Loucy (cell line): ENCODE measurements at regions not wholly inside any gene's neighbourhood (a gene's known extent, or its start where the extent isn't known, plus 50 kb on each side); places are given as distances from the start of the nearest gene placed in this dataset.

Experiments used
- H2AFZ ChIP-seq: fragments of 200-600 bp; sonication (generic); 2 replicates; pipeline ENCODE4 v1.6.0; 2016; ENCODE audit warnings: antibody characterized with exemption, mild to moderate bottlenecking, low read length, moderate library complexity
- H3F3A ChIP-seq: fragments of 200-600 bp; 2 replicates; pipeline ENCODE4 v1.6.0; 2016; ENCODE audit warnings: antibody characterized with exemption, low read depth, mild to moderate bottlenecking
- H3K27me3 ChIP-seq: fragments of 200-600 bp; sonication (generic); 2 replicates; pipeline ENCODE4 v1.6.1; 2014; ENCODE audit warnings: low read length, mild to moderate bottlenecking; ENCODE audit not compliant: insufficient read depth, poor library complexity, severe bottlenecking
- H3K36me3 ChIP-seq: fragments of 200-600 bp; sonication (generic); 2 replicates; pipeline ENCODE4 v1.6.1; 2016; ENCODE audit warnings: low read length; ENCODE audit not compliant: insufficient read depth
- H3K4me1 ChIP-seq: fragments of 200-600 bp; sonication (generic); 2 replicates; pipeline ENCODE4 v1.5.1; 2014; ENCODE audit warnings: low read length, mild to moderate bottlenecking; ENCODE audit not compliant: insufficient read depth, poor library complexity, severe bottlenecking
- H3K4me2 ChIP-seq: fragments of 200-600 bp; sonication (generic); 2 replicates; pipeline ENCODE4 v1.6.0; 2014; ENCODE audit warnings: antibody characterized with exemption, low read length, low read depth, mild to moderate bottlenecking; ENCODE audit not compliant: poor library complexity, severe bottlenecking
- H3K4me3 ChIP-seq: fragments of 200-600 bp; sonication (generic); 2 replicates; pipeline ENCODE4 v1.5.1; 2014; ENCODE audit warnings: low read length, mild to moderate bottlenecking, mixed read lengths; ENCODE audit not compliant: poor library complexity, severe bottlenecking
- H3K79me2 ChIP-seq: fragments of 200-600 bp; sonication (generic); 2 replicates; pipeline ENCODE4 v1.6.1; 2014; ENCODE audit warnings: low read length; ENCODE audit not compliant: insufficient read depth
- H3K9ac ChIP-seq: fragments of 200-600 bp; sonication (generic); 2 replicates; pipeline ENCODE4 v1.6.0; 2014; ENCODE audit warnings: mild to moderate bottlenecking, low read depth, low read length, moderate library complexity; ENCODE audit not compliant: poor library complexity, severe bottlenecking
- H3K9me2 ChIP-seq: fragments of 200-600 bp; sonication (generic); replicated peaks from 2 replicates; pipeline ENCODE4 v1.6.1; 2016; ENCODE audit warnings: low read depth, low read length, mixed read lengths
- H3K9me3 ChIP-seq: fragments of 200-600 bp; sonication (generic); 2 replicates; pipeline ENCODE4 v1.6.1; 2014; ENCODE audit warnings: mild to moderate bottlenecking, antibody characterized with exemption, low read length, low read depth; ENCODE audit not compliant: insufficient read depth
- H4K20me1 ChIP-seq: fragments of 200-600 bp; sonication (generic); 2 replicates; pipeline ENCODE4 v1.6.0; 2014; ENCODE audit warnings: antibody characterized with exemption, low read length, mild to moderate bottlenecking; ENCODE audit not compliant: insufficient read depth, poor library complexity, severe bottlenecking
- EZH2phosphoT487 ChIP-seq: fragments of 200-600 bp; IDR thresholded peaks from 2 replicates; pipeline ENCODE4 v1.6.1; 2018; ENCODE audit warnings: antibody characterized with exemption, mild to moderate bottlenecking, moderate library complexity, borderline replicate concordance
- TF ChIP-seq, protein P1 (sequence below): fragments of 200-600 bp; sonication (generic); conservative IDR thresholded peaks from 2 replicates; pipeline ENCODE4 v1.5.1; 2014; ENCODE audit warnings: mild to moderate bottlenecking, antibody characterized with exemption, low read length

- no peaks in the 10 kb centered on the region for H3K27me3 ChIP-seq
- H3K79me2 ChIP-seq = no peaks in the 10 kb centered on the region
- H3K36me3 ChIP-seq = no peaks in the 10 kb centered on the region
- no peak overlapping the region for H3K4me2 ChIP-seq
- no peak overlapping the region for H2AFZ ChIP-seq
- no peak for TF ChIP-seq EZH2phosphoT487
- TF ChIP-seq, protein P1, sequence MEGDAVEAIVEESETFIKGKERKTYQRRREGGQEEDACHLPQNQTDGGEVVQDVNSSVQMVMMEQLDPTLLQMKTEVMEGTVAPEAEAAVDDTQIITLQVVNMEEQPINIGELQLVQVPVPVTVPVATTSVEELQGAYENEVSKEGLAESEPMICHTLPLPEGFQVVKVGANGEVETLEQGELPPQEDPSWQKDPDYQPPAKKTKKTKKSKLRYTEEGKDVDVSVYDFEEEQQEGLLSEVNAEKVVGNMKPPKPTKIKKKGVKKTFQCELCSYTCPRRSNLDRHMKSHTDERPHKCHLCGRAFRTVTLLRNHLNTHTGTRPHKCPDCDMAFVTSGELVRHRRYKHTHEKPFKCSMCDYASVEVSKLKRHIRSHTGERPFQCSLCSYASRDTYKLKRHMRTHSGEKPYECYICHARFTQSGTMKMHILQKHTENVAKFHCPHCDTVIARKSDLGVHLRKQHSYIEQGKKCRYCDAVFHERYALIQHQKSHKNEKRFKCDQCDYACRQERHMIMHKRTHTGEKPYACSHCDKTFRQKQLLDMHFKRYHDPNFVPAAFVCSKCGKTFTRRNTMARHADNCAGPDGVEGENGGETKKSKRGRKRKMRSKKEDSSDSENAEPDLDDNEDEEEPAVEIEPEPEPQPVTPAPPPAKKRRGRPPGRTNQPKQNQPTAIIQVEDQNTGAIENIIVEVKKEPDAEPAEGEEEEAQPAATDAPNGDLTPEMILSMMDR = no peak
- no peak overlapping the region for H3K9ac ChIP-seq
- no peak overlapping the region for H3K4me3 ChIP-seq
- no peaks in the 10 kb centered on the region for H3F3A ChIP-seq
- no peaks in the 10 kb centered on the region for H3K4me1 ChIP-seq
- H3K9me3 ChIP-seq = peaks cover 11% of the 10 kb centered on the region; the same call in 1 of the 2 replicates
- no peaks in the 10 kb centered on the region for H3K9me2 ChIP-seq
- no peaks in the 10 kb centered on the region for H4K20me1 ChIP-seq
Measured at GRCh38 chr17:74076446-74076845, 127.0 kb upstream of the RPL38 start.

- Histone ChIP-seq H3K79me2 (no peaks in the 10 kb centered on the region), H3K36me3 (no peaks in the 10 kb centered on the region), H3K4me1 (no peaks in the 10 kb centered on the region), H4K20me1 (no peaks in the 10 kb centered on the region), H3F3A (no peaks in the 10 kb centered on the region), H3K4me3 (no peak overlapping the region), H3K9me2 (no peaks in the 10 kb centered on the region), H3K9ac (no peak overlapping the region), H2AFZ (no peak overlapping the region), H3K4me2 (no peak overlapping the region), H3K9me3 (peaks cover 11% of the 10 kb centered on the region; the same call in 1 of the 2 replicates), H3K27me3 (no peaks in the 10 kb centered on the region)
- no peak for TF ChIP-seq EZH2phosphoT487
- TF ChIP-seq, protein P1 = no peak
Measured at GRCh38 chr17:74077231-74077630, 126.2 kb upstream of the RPL38 start.

DNA sequence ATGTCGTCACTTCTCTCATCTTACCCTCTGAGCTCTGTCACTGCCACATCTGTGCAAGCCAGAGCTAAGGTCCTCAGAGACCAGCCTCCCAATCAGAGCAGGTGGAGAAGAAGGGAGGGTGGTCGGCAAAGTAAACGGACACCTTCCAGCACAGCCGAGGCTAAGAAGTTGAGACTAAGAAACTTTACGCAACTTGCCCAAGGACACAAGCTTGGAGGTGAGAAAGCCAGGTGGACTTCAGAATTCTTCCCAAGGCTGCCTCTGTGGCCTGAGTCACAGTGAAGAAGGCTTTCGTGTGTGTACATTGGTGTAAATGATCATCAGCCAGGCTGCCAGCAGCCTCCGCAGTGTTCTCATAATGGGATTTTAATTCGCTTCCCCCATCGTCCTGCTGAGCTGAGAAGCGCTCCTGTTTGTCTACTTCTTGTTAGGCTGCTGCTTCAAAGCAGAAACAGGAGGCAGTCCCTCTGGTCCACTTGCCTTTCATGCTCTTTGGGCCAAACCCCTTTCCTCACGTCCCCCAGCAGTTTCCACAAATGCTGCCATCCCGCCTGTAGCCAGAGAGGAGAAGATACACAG is 125.0 kb upstream of the RPL38 start:
- Histone ChIP-seq H3K4me3 (no peak overlapping the region), H3K36me3 (no peaks in the 10 kb centered on the region), H3F3A (no peaks in the 10 kb centered on the region), H3K9me2 (no peaks in the 10 kb centered on the region), H3K4me1 (no peaks in the 10 kb centered on the region), H2AFZ (no peak overlapping the region), H3K9ac (no peak overlapping the region), H3K79me2 (no peaks in the 10 kb centered on the region), H3K4me2 (no peak overlapping the region), H3K9me3 (peaks cover 10% of the 10 kb centered on the region; the same call in 1 of the 2 replicates), H4K20me1 (no peaks in the 10 kb centered on the region), H3K27me3 (no peaks in the 10 kb centered on the region)
- no peak for TF ChIP-seq EZH2phosphoT487
- TF ChIP-seq, protein P1 = no peak
